ENCODE measurements at regions not wholly inside any gene's neighbourhood (a gene's known extent, or its start where the extent isn't known, plus 50 kb on each side); places are given as distances from the start of the nearest gene placed in this dataset.

DNA sequence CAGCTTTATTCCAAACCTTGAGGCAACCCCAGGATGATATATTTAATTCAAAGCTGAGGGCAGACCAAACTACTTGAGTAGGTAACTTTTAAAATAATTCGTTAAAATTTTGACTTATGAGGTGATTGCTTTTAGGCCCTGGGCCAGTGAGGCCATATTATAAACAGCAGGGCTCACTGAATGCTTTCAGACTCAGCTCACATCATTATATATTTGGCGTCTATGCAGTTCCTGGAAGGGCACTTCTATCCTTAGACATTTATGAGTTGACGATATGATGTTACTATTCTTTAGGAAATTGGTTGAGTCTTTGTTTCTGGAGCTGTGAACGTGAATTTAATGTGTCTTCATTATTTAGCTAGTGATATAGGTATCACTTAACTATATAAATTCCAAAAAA is 400.1 kb downstream of the PDHA2 start:
- Histone ChIP-seq H3K36me3 (ENCODE audit: insufficient read depth, low read length) (no peaks in the 10 kb centered on the region), H2AFZ (ENCODE audit: low read length) (no peak overlapping the region)
- TF ChIP-seq, protein P1, sequence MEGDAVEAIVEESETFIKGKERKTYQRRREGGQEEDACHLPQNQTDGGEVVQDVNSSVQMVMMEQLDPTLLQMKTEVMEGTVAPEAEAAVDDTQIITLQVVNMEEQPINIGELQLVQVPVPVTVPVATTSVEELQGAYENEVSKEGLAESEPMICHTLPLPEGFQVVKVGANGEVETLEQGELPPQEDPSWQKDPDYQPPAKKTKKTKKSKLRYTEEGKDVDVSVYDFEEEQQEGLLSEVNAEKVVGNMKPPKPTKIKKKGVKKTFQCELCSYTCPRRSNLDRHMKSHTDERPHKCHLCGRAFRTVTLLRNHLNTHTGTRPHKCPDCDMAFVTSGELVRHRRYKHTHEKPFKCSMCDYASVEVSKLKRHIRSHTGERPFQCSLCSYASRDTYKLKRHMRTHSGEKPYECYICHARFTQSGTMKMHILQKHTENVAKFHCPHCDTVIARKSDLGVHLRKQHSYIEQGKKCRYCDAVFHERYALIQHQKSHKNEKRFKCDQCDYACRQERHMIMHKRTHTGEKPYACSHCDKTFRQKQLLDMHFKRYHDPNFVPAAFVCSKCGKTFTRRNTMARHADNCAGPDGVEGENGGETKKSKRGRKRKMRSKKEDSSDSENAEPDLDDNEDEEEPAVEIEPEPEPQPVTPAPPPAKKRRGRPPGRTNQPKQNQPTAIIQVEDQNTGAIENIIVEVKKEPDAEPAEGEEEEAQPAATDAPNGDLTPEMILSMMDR (conservative IDR thresholded peaks at IDR 0.05; ENCODE audit: low read length), result no peak
- no peak for TF ChIP-seq EZH2phosphoT487 (IDR thresholded peaks at IDR 0.05; ENCODE audit: borderline replicate concordance)

DNA sequence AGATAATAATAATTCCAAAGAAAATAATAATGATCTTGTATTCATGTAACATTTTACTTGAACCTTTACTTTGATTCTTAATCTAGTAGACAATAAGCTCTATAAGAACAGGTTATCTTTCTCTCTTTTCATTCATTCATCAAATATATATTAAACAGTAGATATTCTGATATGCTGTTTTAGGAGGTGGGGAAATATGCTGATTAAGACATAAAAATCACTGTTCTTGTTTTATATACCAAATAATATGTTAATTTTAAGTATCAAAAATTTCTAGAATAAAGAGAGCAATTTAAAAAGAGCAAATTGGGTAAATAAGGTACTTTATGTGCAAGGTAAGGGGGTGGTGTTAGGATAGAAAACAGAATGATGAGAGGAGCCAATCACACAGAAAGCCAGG is 401.9 kb downstream of the PDHA2 start:
- Histone ChIP-seq H3K4me3 (ENCODE audit: low read length, poor library complexity, severe bottlenecking) (no peak overlapping the region), H3K4me2 (ENCODE audit: low read depth, low read length, poor library complexity, severe bottlenecking) (no peak overlapping the region), H4K20me1 (ENCODE audit: insufficient read depth, low read length, poor library complexity, severe bottlenecking) (no peaks in the 10 kb centered on the region), H3F3A (ENCODE audit: low read depth) (no peaks in the 10 kb centered on the region), H3K9me2 (replicated peaks; ENCODE audit: low read depth, low read length) (no peaks in the 10 kb centered on the region), H2AFZ (ENCODE audit: low read length) (no peak overlapping the region), H3K36me3 (ENCODE audit: insufficient read depth, low read length) (no peaks in the 10 kb centered on the region), H3K79me2 (ENCODE audit: insufficient read depth, low read length) (no peaks in the 10 kb centered on the region), H3K9ac (ENCODE audit: low read depth, low read length, poor library complexity, severe bottlenecking) (no peak overlapping the region), H3K4me1 (ENCODE audit: insufficient read depth, low read length, poor library complexity, severe bottlenecking) (no peaks in the 10 kb centered on the region), H3K27me3 (ENCODE audit: insufficient read depth, low read length, poor library complexity, severe bottlenecking) (no peaks in the 10 kb centered on the region), H3K9me3 (ENCODE audit: insufficient read depth, low read depth, low read length) (no peaks in the 10 kb centered on the region)
- TF ChIP-seq, protein P1 (conservative IDR thresholded peaks at IDR 0.05; ENCODE audit: low read length), result no peak
- no peak for TF ChIP-seq EZH2phosphoT487 (IDR thresholded peaks at IDR 0.05; ENCODE audit: borderline replicate concordance)

More for the DNA sequence above, 400.1 kb downstream of the PDHA2 start:
- H3K9me2 ChIP-seq (replicated peaks; ENCODE audit: low read depth, low read length), result no peaks in the 10 kb centered on the region
- no peaks in the 10 kb centered on the region for H3K4me1 ChIP-seq (ENCODE audit: insufficient read depth, low read length, poor library complexity, severe bottlenecking)
- H3F3A ChIP-seq (ENCODE audit: low read depth), result no peaks in the 10 kb centered on the region
- H3K4me2 ChIP-seq (ENCODE audit: low read depth, low read length, poor library complexity, severe bottlenecking), result no peak overlapping the region
- H3K9me3 ChIP-seq (ENCODE audit: insufficient read depth, low read depth, low read length), result no peaks in the 10 kb centered on the region
- no peaks in the 10 kb centered on the region for H3K79me2 ChIP-seq (ENCODE audit: insufficient read depth, low read length)
- no peak overlapping the region for H3K9ac ChIP-seq (ENCODE audit: low read depth, low read length, poor library complexity, severe bottlenecking)
- no peaks in the 10 kb centered on the region for H3K27me3 ChIP-seq (ENCODE audit: insufficient read depth, low read length, poor library complexity, severe bottlenecking)
- no peak overlapping the region for H3K4me3 ChIP-seq (ENCODE audit: low read length, poor library complexity, severe bottlenecking)
- H4K20me1 ChIP-seq (ENCODE audit: insufficient read depth, low read length, poor library complexity, severe bottlenecking), result no peaks in the 10 kb centered on the region

DNA sequence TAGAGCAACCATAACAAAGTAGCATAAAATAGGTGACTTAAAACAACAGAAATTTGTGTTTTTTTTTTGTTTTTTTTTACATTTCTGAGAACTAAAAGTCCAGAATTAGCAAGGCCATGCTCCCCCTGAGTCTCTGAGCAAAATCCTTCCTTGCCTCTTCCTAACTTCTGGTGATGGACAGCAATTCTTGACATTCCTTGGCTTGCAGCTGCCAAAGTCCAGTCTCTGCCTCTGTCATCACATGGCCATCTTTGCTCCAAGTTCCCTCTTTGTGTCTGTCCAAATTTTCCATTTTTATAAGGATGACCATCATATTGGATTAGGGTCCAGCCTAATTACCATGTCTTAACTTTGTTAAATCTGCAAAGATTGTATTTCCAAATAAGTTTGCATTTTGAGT is 407.2 kb downstream of the PDHA2 start:
- Histone ChIP-seq H3K36me3 (ENCODE audit: insufficient read depth, low read length) (no peaks in the 10 kb centered on the region), H3K9me3 (ENCODE audit: insufficient read depth, low read depth, low read length) (no peaks in the 10 kb centered on the region), H3K4me2 (ENCODE audit: low read depth, low read length, poor library complexity, severe bottlenecking) (no peak overlapping the region), H4K20me1 (ENCODE audit: insufficient read depth, low read length, poor library complexity, severe bottlenecking) (no peaks in the 10 kb centered on the region), H3K9ac (ENCODE audit: low read depth, low read length, poor library complexity, severe bottlenecking) (no peak overlapping the region), H3K4me3 (ENCODE audit: low read length, poor library complexity, severe bottlenecking) (no peak overlapping the region), H2AFZ (ENCODE audit: low read length) (no peak overlapping the region), H3K79me2 (ENCODE audit: insufficient read depth, low read length) (no peaks in the 10 kb centered on the region), H3K4me1 (ENCODE audit: insufficient read depth, low read length, poor library complexity, severe bottlenecking) (no peaks in the 10 kb centered on the region), H3F3A (ENCODE audit: low read depth) (no peaks in the 10 kb centered on the region), H3K9me2 (replicated peaks; ENCODE audit: low read depth, low read length) (no peaks in the 10 kb centered on the region), H3K27me3 (ENCODE audit: insufficient read depth, low read length, poor library complexity, severe bottlenecking) (no peaks in the 10 kb centered on the region)
- TF ChIP-seq, protein P1 (conservative IDR thresholded peaks at IDR 0.05; ENCODE audit: low read length), result no peak
- no peak for TF ChIP-seq EZH2phosphoT487 (IDR thresholded peaks at IDR 0.05; ENCODE audit: borderline replicate concordance)
